GM12891 (cell line): ENCODE measurements at regions not wholly inside any gene's neighbourhood (a gene's known extent, or its start where the extent isn't known, plus 50 kb on each side); places are given as distances from the start of the nearest gene placed in this dataset.

Source experiments
- POLR2A ChIP-seq: IDR thresholded peaks from 2 replicates; pipeline ENCODE4 v1.6.1; 2011; ENCODE audit warnings: low read depth, low read length, control low read depth
- SPI1 ChIP-seq: IDR thresholded peaks from 2 replicates; pipeline ENCODE4 v1.6.1; 2011; ENCODE audit warnings: low read depth, low read length, control low read depth

- no peak for TF ChIP-seq POLR2A
- no peak for TF ChIP-seq SPI1
Measured at GRCh38 chr13:79126706-79127105, 279.3 kb downstream of the RBM26 start.
